DMS 273 (cell line): ENCODE measurements at regions not wholly inside any gene's neighbourhood (a gene's known extent, or its start where the extent isn't known, plus 50 kb on each side); places are given as distances from the start of the nearest gene placed in this dataset.

Experiments
- DNase-seq: peaks from one replicate; lab custom pipeline; 2025; ENCODE audit not compliant: unreplicated experiment; lab: John Stamatoyannopoulos, UW

- DNase-seq: no peak
Observed at GRCh38 chr1:57882934-57883641, 459.2 kb upstream of the DAB1 start.

DNA sequence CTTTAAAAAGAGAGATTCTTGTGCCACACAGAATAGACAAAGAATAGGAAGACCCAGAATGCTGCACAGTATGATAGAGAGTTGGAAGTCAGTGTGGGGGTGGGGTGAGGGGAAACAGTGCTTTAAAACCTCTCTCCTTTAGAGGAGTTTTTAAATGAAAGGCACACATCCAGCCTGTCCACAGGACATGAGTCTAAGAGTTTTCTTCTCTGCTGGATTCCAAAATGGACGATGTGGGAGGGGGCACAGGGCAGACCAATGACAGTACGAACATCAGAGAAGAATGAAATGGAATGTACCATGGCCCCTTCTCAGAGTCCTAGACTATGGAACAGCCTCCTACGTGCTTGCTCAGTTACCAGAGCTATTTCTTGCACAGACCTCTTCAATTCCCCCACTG is 458.2 kb upstream of the DAB1 start:
- DNase-seq: no peak

DNA sequence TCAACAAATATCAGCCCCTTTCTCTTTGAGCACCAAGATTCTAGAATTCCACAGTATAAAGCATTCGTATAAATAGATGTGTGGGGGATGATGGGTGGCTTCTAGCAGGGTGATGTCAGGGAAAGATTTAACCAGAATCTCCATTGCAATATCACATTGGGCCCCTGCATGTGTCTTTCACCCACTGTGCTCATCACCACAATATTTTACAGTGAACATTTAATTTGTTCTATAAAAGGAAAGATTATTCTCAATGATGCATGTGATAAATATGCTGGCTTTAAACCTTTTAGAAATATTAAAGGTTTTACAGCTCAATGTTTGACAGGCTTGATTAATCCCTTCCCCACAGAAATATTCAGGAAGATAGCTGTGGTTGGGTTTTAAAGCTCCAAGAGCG is 457.8 kb upstream of the DAB1 start:
- no peak for DNase-seq

DNA sequence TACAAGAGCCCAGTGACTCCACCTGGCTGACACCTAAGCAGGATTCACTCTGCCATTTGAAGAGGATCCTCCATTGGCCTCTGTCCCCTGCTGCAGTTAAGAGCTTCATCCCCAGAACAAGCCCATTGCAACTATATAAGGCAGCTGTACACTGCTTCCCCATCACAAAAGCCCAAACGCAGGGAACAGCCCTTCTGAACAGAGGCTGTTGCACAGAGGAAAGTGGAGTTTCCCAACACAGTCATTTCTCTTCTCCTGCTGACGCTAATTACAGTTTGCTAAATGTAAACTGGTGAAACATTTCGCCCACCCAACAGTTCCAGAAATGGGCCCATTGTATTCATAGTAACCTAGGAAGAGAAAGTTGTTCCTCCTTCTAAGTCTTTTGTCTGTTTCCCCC is 455.8 kb upstream of the DAB1 start:
- DNase-seq: no peak

- no peak for DNase-seq
Observed at GRCh38 chr1:57874418-57874877, 450.6 kb upstream of the DAB1 start.

DNA sequence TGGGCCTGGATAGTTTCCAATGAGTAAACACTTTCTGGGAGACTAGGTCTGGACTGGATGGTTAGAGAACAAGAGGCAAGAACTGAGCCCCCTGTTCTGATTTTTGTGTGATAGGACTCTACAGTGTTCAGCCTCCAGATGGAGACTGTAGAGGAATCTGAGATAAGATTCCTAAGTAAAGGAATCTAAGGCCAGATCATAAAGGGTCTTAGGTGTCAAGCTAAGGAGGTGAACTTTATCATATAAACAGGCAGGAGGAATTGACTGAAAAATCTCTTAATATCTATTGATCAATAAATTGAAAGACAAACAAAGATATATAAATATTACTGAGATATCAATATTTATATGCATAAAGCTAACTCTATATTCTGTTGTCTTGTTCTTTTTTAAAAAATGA is 449.1 kb upstream of the DAB1 start:
- no peak for DNase-seq

GRCh38 chr1:57868908-57869307 is 445.0 kb upstream of the DAB1 start:
- DNase-seq: no peak

- no peak for DNase-seq
Observed at GRCh38 chr1:57868239-57868638, 444.4 kb upstream of the DAB1 start.

DNA sequence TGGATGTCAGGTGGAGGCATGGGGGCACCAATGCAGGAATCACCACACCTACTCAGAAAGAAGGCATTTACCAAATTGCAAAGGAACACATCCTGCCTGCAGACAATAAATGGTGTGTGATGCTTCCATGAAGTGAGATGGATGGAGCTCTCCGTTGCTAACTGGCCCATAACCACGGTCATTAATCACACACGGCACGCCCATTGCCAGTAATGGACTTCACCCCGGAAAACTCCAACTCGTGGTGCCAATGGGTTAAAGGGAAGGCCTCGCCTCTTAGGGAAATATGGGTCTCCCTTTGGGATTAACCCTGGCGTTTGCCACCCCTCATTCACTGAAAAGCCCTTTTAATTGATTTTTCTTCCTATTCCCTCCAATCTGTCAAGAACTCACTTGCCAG is 443.1 kb upstream of the DAB1 start:
- DNase-seq: no peak

DNA sequence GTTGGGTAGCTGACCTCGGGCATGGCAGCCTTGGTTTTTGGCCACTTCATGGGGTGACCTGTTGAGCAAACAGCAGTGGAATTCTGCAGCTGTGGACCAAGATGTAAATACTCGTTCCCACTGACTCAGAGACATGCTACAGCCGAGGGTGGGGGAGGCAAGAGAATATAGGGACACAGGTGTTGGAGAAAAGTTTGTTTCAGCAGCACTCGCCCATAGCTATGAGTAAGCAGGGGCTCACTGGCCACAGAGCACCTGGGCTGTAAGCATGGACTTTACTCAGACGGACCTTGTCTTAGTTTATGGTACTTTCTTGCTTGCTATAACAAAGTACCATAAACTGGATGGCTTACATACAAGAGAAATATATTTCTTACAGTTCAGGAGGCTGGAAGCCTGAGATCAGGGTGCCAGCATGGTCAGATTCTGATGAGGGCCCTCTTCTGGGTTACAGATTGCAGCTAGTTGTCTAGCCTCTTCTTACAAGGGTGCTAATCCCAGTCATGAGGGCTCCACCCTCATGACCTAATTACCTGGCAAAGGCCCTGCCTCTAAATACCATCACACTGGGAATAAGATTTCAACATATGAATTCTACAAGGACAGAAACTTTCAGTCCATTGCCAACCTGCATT is 437.2 kb upstream of the DAB1 start:
- no peak for DNase-seq

GRCh38 chr1:57860325-57860724 is 436.5 kb upstream of the DAB1 start:
- DNase-seq: peak; percentile 25

DNA sequence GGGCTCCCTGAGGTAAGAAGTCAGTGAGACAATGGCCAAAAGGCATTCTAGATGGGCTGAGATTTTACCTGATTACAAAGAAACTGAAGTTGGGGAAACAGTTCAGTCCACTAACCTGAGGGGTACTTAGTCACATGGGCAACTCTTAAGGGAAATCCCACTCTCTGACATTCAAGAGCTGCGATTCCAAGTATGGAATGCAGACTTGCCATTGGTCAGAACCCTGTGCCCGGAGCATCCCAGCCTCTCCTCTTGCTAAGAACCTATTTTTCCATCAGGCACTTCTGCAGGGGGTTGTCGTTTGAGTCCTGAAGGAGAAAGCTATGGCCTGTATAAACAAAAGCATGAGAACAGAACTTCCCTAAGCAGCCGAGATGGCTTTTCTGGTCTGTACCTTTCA is 434.9 kb upstream of the DAB1 start:
- no peak for DNase-seq

GRCh38 chr1:57857809-57858208 is 433.9 kb upstream of the DAB1 start:
- DNase-seq: no peak

DNA sequence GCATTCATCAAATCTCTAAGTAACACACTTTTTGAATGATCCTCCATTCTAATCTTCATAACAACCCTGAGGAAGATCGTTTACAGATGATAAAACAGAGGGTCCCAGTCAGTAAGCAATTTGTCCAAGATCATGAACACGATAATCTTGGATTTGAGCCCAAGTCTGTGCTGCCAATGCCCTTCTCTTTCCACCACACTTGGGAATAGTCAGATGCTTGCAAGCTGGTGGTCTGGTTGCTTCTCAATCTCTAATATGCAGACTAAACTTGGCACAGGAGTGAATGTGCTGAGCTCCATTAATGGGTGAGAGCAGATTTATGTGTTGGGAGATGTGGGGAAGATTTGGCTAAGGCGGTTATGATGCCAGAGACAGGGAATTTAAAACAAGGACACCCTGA is 430.6 kb upstream of the DAB1 start:
- DNase-seq: peak; percentile 31

DNA sequence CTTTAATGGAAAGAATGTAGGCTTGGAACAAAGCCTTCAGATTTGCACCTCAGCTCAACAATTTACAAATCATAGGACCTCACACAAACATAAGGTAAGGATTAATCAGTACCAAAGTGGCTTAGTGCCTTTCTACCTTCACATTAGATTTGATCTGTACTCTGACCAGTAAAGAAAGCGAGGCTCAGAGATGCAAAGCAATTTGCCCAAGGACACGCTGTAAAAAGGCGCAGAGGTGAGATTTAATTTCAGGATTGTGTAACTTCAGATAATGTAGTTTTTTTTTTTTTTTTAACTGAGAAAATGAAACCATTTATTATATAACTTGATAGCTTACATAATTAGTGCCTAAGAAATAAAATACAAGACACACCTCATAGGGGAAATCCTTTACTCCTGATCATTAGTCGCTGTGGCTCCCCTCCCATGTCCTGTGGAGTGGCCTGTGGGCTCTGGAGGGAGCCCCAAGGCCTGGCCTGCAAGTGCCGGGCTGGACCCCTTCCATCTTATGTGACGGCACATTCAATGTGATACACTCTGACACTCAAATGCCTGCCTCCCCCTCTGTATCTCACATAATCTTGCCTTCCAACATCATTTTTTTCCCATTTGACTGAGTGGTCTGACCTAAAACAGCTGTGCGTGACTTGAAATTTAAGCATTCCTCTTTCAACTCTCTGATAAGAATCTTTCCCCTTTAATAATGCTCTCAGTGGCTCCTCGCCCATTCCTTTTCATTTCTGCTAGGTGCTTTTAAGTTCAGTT is 426.5 kb upstream of the DAB1 start:
- no peak for DNase-seq

DNA sequence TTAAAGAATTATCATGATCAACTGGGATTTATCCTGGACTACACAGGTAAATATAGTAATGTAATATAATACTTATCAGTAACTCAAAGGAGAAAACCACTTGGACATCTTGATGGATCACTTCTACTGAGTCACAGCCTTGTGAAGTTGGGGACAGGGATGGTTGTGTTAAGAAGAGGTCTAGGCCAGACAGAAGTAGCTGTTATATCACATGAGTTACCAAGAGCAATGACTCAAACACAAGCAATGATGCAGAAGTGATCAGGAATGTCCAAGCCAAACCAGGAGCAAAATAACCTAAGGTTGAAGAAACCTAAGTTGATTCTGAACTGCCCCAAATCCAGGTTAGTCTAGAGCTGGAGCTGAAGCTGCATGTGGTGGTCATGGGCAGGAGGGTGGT is 424.5 kb upstream of the DAB1 start:
- DNase-seq: no peak

DNA sequence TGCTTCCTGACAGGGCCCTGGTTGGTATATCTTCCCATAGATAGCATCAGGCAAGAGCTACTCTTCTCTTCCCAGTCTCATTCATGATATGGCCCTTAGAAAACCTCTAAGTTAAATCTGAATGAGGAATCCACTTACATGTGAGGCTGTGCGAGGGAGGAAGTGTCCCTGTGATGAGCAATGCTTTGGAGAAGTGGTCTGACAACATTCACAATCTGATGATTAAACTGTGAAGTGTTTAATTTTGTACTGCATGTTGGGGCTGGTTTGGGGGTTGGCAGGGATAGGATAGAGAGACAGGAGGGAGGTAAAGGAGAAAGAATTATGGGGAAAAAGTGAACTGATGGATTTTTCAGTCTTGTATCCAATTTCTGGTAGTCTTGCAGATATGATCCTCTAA is 421.2 kb upstream of the DAB1 start:
- no peak for DNase-seq

- DNase-seq: no peak
Observed at GRCh38 chr1:57844382-57844980, 420.6 kb upstream of the DAB1 start.

DNA sequence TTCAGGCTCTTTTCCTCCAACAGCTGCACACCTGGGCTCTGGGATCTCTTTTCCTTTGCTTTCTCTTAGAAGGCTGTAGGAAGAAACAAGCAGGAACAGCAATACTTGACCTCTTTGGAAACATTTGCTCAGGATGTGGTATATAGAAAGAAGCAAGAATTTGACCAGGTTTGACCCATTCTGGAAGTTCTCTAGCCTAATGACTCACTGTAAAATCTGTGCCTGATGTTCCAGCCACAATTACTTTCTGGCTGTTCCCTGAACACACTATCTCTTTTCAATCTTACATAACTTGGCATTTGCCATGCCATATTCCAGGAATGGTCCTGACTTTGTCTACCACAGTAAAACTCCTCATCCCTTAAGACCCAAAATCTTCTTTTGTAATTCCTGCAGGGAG is 419.9 kb upstream of the DAB1 start:
- DNase-seq: no peak

- DNase-seq: no peak
Observed at GRCh38 chr1:57839526-57839925, 415.7 kb upstream of the DAB1 start.

- DNase-seq: no peak
Observed at GRCh38 chr1:57839067-57839466, 415.2 kb upstream of the DAB1 start.

- peak; percentile 66 for DNase-seq
Observed at GRCh38 chr1:57835620-57836019, 411.8 kb upstream of the DAB1 start.
